ENCODE measurements at regions not wholly inside any gene's neighbourhood (a gene's known extent, or its start where the extent isn't known, plus 50 kb on each side); places are given as distances from the start of the nearest gene placed in this dataset.

GRCh38 chr2:74756356-74756890 is 77.5 kb upstream of the HK2 start:
- no peak for DNase-seq
- CTCF ChIA-PET = interaction anchor here (0.7 kb wide), 2 partner anchors 38 to 537 kb away, joined by 3 to 7 read pairs; no protein-coding TSS in a partner anchor
- peaks cover 3% of the 10 kb centered on the region for H3K9me3 Mint-ChIP-seq (ENCODE audit: low read depth, unreplicated experiment)
- H3K4me1 Mint-ChIP-seq (ENCODE audit: low read depth, unreplicated experiment) = peaks cover 20% of the 10 kb centered on the region
- H3K27ac Mint-ChIP-seq (ENCODE audit: unreplicated experiment) = peak overlapping the region; percentile 10
- no peak overlapping the region for H3K4me3 Mint-ChIP-seq (ENCODE audit: low read depth, unreplicated experiment)
- no TSS peak for BruUV-seq (replicated peaks)
- no peaks in the 10 kb centered on the region for H3K27me3 Mint-ChIP-seq (ENCODE audit: unreplicated experiment)
- intact Hi-C loops (cut with micrococcal nuclease; ENCODE audit: unreplicated experiment) = loop anchor here (5.0 kb wide), 1 partner anchor 39 kb away; no protein-coding TSS in a partner anchor
- H3K36me3 Mint-ChIP-seq (ENCODE audit: insufficient read depth, unreplicated experiment) = peaks cover 5% of the 10 kb centered on the region
- TF ChIP-seq CTCF (IDR thresholded peaks at IDR 0.05; ENCODE audit: unreplicated experiment) = no peak

DNA sequence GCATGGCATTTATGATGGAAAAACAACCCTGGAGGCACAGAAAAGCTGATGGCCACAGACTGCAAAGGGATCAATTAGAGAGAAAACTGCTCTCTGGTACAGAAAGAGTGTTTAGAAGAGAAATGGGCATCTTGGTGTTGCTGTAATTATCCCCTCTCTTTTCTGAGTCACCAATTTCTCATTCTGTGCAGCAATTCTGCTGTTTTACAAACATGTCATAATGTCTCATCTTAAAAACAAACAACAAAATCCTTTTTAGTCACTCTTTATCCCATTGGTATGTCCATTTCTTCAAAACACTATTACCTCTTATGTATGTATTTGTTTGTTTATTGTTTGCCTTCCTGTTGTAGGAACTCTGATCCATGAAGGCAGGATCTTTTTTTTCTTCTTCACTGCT is 73.9 kb upstream of the HK2 start:
- Mint-ChIP-seq H3K27me3 (ENCODE audit: unreplicated experiment) (no peaks in the 10 kb centered on the region), H3K36me3 (ENCODE audit: insufficient read depth, unreplicated experiment) (peaks cover 5% of the 10 kb centered on the region), H3K4me3 (ENCODE audit: low read depth, unreplicated experiment) (no peak overlapping the region), H3K4me1 (ENCODE audit: low read depth, unreplicated experiment) (peaks cover 11% of the 10 kb centered on the region), H3K27ac (ENCODE audit: unreplicated experiment) (no peak overlapping the region), H3K9me3 (ENCODE audit: low read depth, unreplicated experiment) (peaks cover 3% of the 10 kb centered on the region)
- DNase-seq = no peak
- no TSS peak for BruUV-seq (replicated peaks)
- CTCF ChIA-PET = no interaction called here
- intact Hi-C loops (cut with micrococcal nuclease; ENCODE audit: unreplicated experiment) = loop anchor here (5.0 kb wide), 1 partner anchor 43 kb away; no protein-coding TSS in a partner anchor
- no peak for TF ChIP-seq CTCF (IDR thresholded peaks at IDR 0.05; ENCODE audit: unreplicated experiment)

GRCh38 chr2:74760875-74761630 is 72.9 kb upstream of the HK2 start:
- Mint-ChIP-seq H3K4me3 (ENCODE audit: low read depth, unreplicated experiment) (no peak overlapping the region), H3K9me3 (ENCODE audit: low read depth, unreplicated experiment) (peaks cover 3% of the 10 kb centered on the region), H3K36me3 (ENCODE audit: insufficient read depth, unreplicated experiment) (peaks cover 5% of the 10 kb centered on the region), H3K4me1 (ENCODE audit: low read depth, unreplicated experiment) (peaks cover 8% of the 10 kb centered on the region), H3K27me3 (ENCODE audit: unreplicated experiment) (no peaks in the 10 kb centered on the region), H3K27ac (ENCODE audit: unreplicated experiment) (no peak overlapping the region)
- no peak for DNase-seq
- CTCF ChIA-PET = no interaction called here
- intact Hi-C loops (cut with micrococcal nuclease; ENCODE audit: unreplicated experiment) = no loop called here
- no TSS peak for BruUV-seq (replicated peaks)
- no peak for TF ChIP-seq CTCF (IDR thresholded peaks at IDR 0.05; ENCODE audit: unreplicated experiment)

GRCh38 chr2:74762789-74763188 is 71.1 kb upstream of the HK2 start:
- Mint-ChIP-seq H3K27ac (ENCODE audit: unreplicated experiment) (no peak overlapping the region), H3K27me3 (ENCODE audit: unreplicated experiment) (no peaks in the 10 kb centered on the region), H3K4me3 (ENCODE audit: low read depth, unreplicated experiment) (no peak overlapping the region), H3K36me3 (ENCODE audit: insufficient read depth, unreplicated experiment) (no peaks in the 10 kb centered on the region), H3K9me3 (ENCODE audit: low read depth, unreplicated experiment) (no peaks in the 10 kb centered on the region), H3K4me1 (ENCODE audit: low read depth, unreplicated experiment) (no peaks in the 10 kb centered on the region)
- BruUV-seq (replicated peaks) = no TSS peak
- CTCF ChIA-PET = interaction anchor here (0.6 kb wide), 1 partner anchor 28 kb away, joined by 3 read pairs; no protein-coding TSS in a partner anchor
- DNase-seq = no peak
- intact Hi-C loops (cut with micrococcal nuclease; ENCODE audit: unreplicated experiment) = no loop called here
- no peak for TF ChIP-seq CTCF (IDR thresholded peaks at IDR 0.05; ENCODE audit: unreplicated experiment)

All from Calu3 (cell line).